Loucy (cell line): ENCODE measurements at regions not wholly inside any gene's neighbourhood (a gene's known extent, or its start where the extent isn't known, plus 50 kb on each side); places are given as distances from the start of the nearest gene placed in this dataset.

Source experiments
- H2AFZ ChIP-seq: fragments of 200-600 bp; sonication (generic); 2 replicates; pipeline ENCODE4 v1.6.0; 2016; ENCODE audit warnings: antibody characterized with exemption, mild to moderate bottlenecking, low read length, moderate library complexity
- H3F3A ChIP-seq: fragments of 200-600 bp; 2 replicates; pipeline ENCODE4 v1.6.0; 2016; ENCODE audit warnings: antibody characterized with exemption, low read depth, mild to moderate bottlenecking
- H3K27me3 ChIP-seq: fragments of 200-600 bp; sonication (generic); 2 replicates; pipeline ENCODE4 v1.6.1; 2014; ENCODE audit warnings: low read length, mild to moderate bottlenecking; ENCODE audit not compliant: insufficient read depth, poor library complexity, severe bottlenecking
- H3K36me3 ChIP-seq: fragments of 200-600 bp; sonication (generic); 2 replicates; pipeline ENCODE4 v1.6.1; 2016; ENCODE audit warnings: low read length; ENCODE audit not compliant: insufficient read depth
- H3K4me1 ChIP-seq: fragments of 200-600 bp; sonication (generic); 2 replicates; pipeline ENCODE4 v1.5.1; 2014; ENCODE audit warnings: low read length, mild to moderate bottlenecking; ENCODE audit not compliant: insufficient read depth, poor library complexity, severe bottlenecking
- H3K4me2 ChIP-seq: fragments of 200-600 bp; sonication (generic); 2 replicates; pipeline ENCODE4 v1.6.0; 2014; ENCODE audit warnings: antibody characterized with exemption, low read length, low read depth, mild to moderate bottlenecking; ENCODE audit not compliant: poor library complexity, severe bottlenecking
- H3K4me3 ChIP-seq: fragments of 200-600 bp; sonication (generic); 2 replicates; pipeline ENCODE4 v1.5.1; 2014; ENCODE audit warnings: low read length, mild to moderate bottlenecking, mixed read lengths; ENCODE audit not compliant: poor library complexity, severe bottlenecking
- H3K79me2 ChIP-seq: fragments of 200-600 bp; sonication (generic); 2 replicates; pipeline ENCODE4 v1.6.1; 2014; ENCODE audit warnings: low read length; ENCODE audit not compliant: insufficient read depth
- H3K9ac ChIP-seq: fragments of 200-600 bp; sonication (generic); 2 replicates; pipeline ENCODE4 v1.6.0; 2014; ENCODE audit warnings: mild to moderate bottlenecking, low read depth, low read length, moderate library complexity; ENCODE audit not compliant: poor library complexity, severe bottlenecking
- H3K9me2 ChIP-seq: fragments of 200-600 bp; sonication (generic); replicated peaks from 2 replicates; pipeline ENCODE4 v1.6.1; 2016; ENCODE audit warnings: low read depth, low read length, mixed read lengths
- H3K9me3 ChIP-seq: fragments of 200-600 bp; sonication (generic); 2 replicates; pipeline ENCODE4 v1.6.1; 2014; ENCODE audit warnings: mild to moderate bottlenecking, antibody characterized with exemption, low read length, low read depth; ENCODE audit not compliant: insufficient read depth
- H4K20me1 ChIP-seq: fragments of 200-600 bp; sonication (generic); 2 replicates; pipeline ENCODE4 v1.6.0; 2014; ENCODE audit warnings: antibody characterized with exemption, low read length, mild to moderate bottlenecking; ENCODE audit not compliant: insufficient read depth, poor library complexity, severe bottlenecking
- CTCF ChIP-seq: fragments of 200-600 bp; sonication (generic); conservative IDR thresholded peaks from 2 replicates; pipeline ENCODE4 v1.5.1; 2014; ENCODE audit warnings: mild to moderate bottlenecking, antibody characterized with exemption, low read length
- EZH2phosphoT487 ChIP-seq: fragments of 200-600 bp; IDR thresholded peaks from 2 replicates; pipeline ENCODE4 v1.6.1; 2018; ENCODE audit warnings: antibody characterized with exemption, mild to moderate bottlenecking, moderate library complexity, borderline replicate concordance

- no peaks in the 10 kb centered on the region for H3K36me3 ChIP-seq
- H3K79me2 ChIP-seq, result no peaks in the 10 kb centered on the region
- no peak overlapping the region for H2AFZ ChIP-seq
- no peak overlapping the region for H3K9ac ChIP-seq
- no peaks in the 10 kb centered on the region for H3K9me3 ChIP-seq
- H4K20me1 ChIP-seq, result no peaks in the 10 kb centered on the region
- no peaks in the 10 kb centered on the region for H3F3A ChIP-seq
- no peak overlapping the region for H3K4me3 ChIP-seq
- no peaks in the 10 kb centered on the region for H3K4me1 ChIP-seq
- H3K27me3 ChIP-seq, result no peaks in the 10 kb centered on the region
- H3K9me2 ChIP-seq, result no peaks in the 10 kb centered on the region
- no peak overlapping the region for H3K4me2 ChIP-seq
- TF ChIP-seq EZH2phosphoT487, result no peak
- TF ChIP-seq CTCF, result no peak
These were observed 161.1 kb upstream of the TRHDE start for GRCh38 chr12:72110937-72111650.

- Histone ChIP-seq H3K9ac (no peak overlapping the region), H3K9me3 (no peaks in the 10 kb centered on the region), H3K4me1 (no peaks in the 10 kb centered on the region), H3K4me3 (no peak overlapping the region), H3F3A (no peaks in the 10 kb centered on the region), H3K79me2 (no peaks in the 10 kb centered on the region), H3K4me2 (no peak overlapping the region), H3K9me2 (no peaks in the 10 kb centered on the region), H3K36me3 (no peaks in the 10 kb centered on the region), H2AFZ (no peak overlapping the region), H4K20me1 (no peaks in the 10 kb centered on the region), H3K27me3 (no peaks in the 10 kb centered on the region)
- no peak for TF ChIP-seq EZH2phosphoT487
- TF ChIP-seq CTCF, result no peak
These were observed 160.5 kb upstream of the TRHDE start for GRCh38 chr12:72111706-72112105.

GRCh38 chr12:72133497-72134055 is 138.6 kb upstream of the TRHDE start:
- TF ChIP-seq CTCF, result 0 out of 2 replicates have a peak, but pooled peaks have one; percentile 23
- no peak for TF ChIP-seq EZH2phosphoT487
- H4K20me1 ChIP-seq, result no peaks in the 10 kb centered on the region
- H3K4me2 ChIP-seq, result no peak overlapping the region
- no peaks in the 10 kb centered on the region for H3K36me3 ChIP-seq
- no peak overlapping the region for H3K4me3 ChIP-seq
- no peaks in the 10 kb centered on the region for H3F3A ChIP-seq
- H3K27me3 ChIP-seq, result no peaks in the 10 kb centered on the region
- H2AFZ ChIP-seq, result no peak overlapping the region
- H3K9me2 ChIP-seq, result no peaks in the 10 kb centered on the region
- no peaks in the 10 kb centered on the region for H3K4me1 ChIP-seq
- no peak overlapping the region for H3K9ac ChIP-seq
- no peaks in the 10 kb centered on the region for H3K79me2 ChIP-seq
- no peaks in the 10 kb centered on the region for H3K9me3 ChIP-seq
